ENCODE measurements at regions not wholly inside any gene's neighbourhood (a gene's known extent, or its start where the extent isn't known, plus 50 kb on each side); places are given as distances from the start of the nearest gene placed in this dataset.

GRCh38 chr21:16625491-16625890 lies 887.4 kb upstream of the CXADR start:
- H3K9me3 ChIP-seq (ENCODE audit: control insufficient read depth, insufficient read depth, low read length) = no peaks in the 10 kb centered on the region
- H3K4me1 ChIP-seq (ENCODE audit: insufficient read depth, low read length) = peaks cover 3% of the 10 kb centered on the region
- no peaks in the 10 kb centered on the region for H3K36me3 ChIP-seq (ENCODE audit: insufficient read depth, low read length)
- no peak overlapping the region for H3K9ac ChIP-seq (ENCODE audit: low read depth, low read length)

- H3K9ac ChIP-seq (ENCODE audit: low read depth, low read length) = no peak overlapping the region
- H3K4me1 ChIP-seq (ENCODE audit: insufficient read depth, low read length) = peaks cover 26% of the 10 kb centered on the region
- H3K9me3 ChIP-seq (ENCODE audit: control insufficient read depth, insufficient read depth, low read length) = no peaks in the 10 kb centered on the region
- no peaks in the 10 kb centered on the region for H3K36me3 ChIP-seq (ENCODE audit: insufficient read depth, low read length)
These were observed 878.9 kb upstream of the CXADR start for GRCh38 chr21:16633831-16634459.

GRCh38 chr21:16634515-16634914 lies 878.3 kb upstream of the CXADR start:
- Histone ChIP-seq H3K36me3 (ENCODE audit: insufficient read depth, low read length) (no peaks in the 10 kb centered on the region), H3K9ac (ENCODE audit: low read depth, low read length) (no peak overlapping the region), H3K4me1 (ENCODE audit: insufficient read depth, low read length) (peaks cover 26% of the 10 kb centered on the region), H3K9me3 (ENCODE audit: control insufficient read depth, insufficient read depth, low read length) (no peaks in the 10 kb centered on the region)

GRCh38 chr21:16640297-16641027 lies 872.4 kb upstream of the CXADR start:
- Histone ChIP-seq H3K36me3 (ENCODE audit: insufficient read depth, low read length) (no peaks in the 10 kb centered on the region), H3K9ac (ENCODE audit: low read depth, low read length) (no peak overlapping the region), H3K4me1 (ENCODE audit: insufficient read depth, low read length) (no peaks in the 10 kb centered on the region), H3K9me3 (ENCODE audit: control insufficient read depth, insufficient read depth, low read length) (peaks cover 7% of the 10 kb centered on the region)

- no peak overlapping the region for H3K9ac ChIP-seq (ENCODE audit: low read depth, low read length)
- no peaks in the 10 kb centered on the region for H3K4me1 ChIP-seq (ENCODE audit: insufficient read depth, low read length)
- H3K36me3 ChIP-seq (ENCODE audit: insufficient read depth, low read length) = no peaks in the 10 kb centered on the region
- peaks cover 7% of the 10 kb centered on the region for H3K9me3 ChIP-seq (ENCODE audit: control insufficient read depth, insufficient read depth, low read length)
These were observed 870.5 kb upstream of the CXADR start for GRCh38 chr21:16642353-16642752.

GRCh38 chr21:16644685-16645084 lies 868.2 kb upstream of the CXADR start:
- Histone ChIP-seq H3K9me3 (ENCODE audit: control insufficient read depth, insufficient read depth, low read length) (peaks cover 7% of the 10 kb centered on the region), H3K36me3 (ENCODE audit: insufficient read depth, low read length) (no peaks in the 10 kb centered on the region), H3K4me1 (ENCODE audit: insufficient read depth, low read length) (no peaks in the 10 kb centered on the region), H3K9ac (ENCODE audit: low read depth, low read length) (no peak overlapping the region)

- H3K36me3 ChIP-seq (ENCODE audit: insufficient read depth, low read length) = no peaks in the 10 kb centered on the region
- no peak overlapping the region for H3K9ac ChIP-seq (ENCODE audit: low read depth, low read length)
- no peaks in the 10 kb centered on the region for H3K4me1 ChIP-seq (ENCODE audit: insufficient read depth, low read length)
- H3K9me3 ChIP-seq (ENCODE audit: control insufficient read depth, insufficient read depth, low read length) = no peaks in the 10 kb centered on the region
These were observed 862.0 kb upstream of the CXADR start for GRCh38 chr21:16650714-16651366.

GRCh38 chr21:16651956-16652355 lies 860.9 kb upstream of the CXADR start:
- H3K4me1 ChIP-seq (ENCODE audit: insufficient read depth, low read length) = no peaks in the 10 kb centered on the region
- no peaks in the 10 kb centered on the region for H3K9me3 ChIP-seq (ENCODE audit: control insufficient read depth, insufficient read depth, low read length)
- H3K36me3 ChIP-seq (ENCODE audit: insufficient read depth, low read length) = no peaks in the 10 kb centered on the region
- no peak overlapping the region for H3K9ac ChIP-seq (ENCODE audit: low read depth, low read length)

GRCh38 chr21:16663436-16663835 lies 849.4 kb upstream of the CXADR start:
- Histone ChIP-seq H3K4me1 (ENCODE audit: insufficient read depth, low read length) (no peaks in the 10 kb centered on the region), H3K9me3 (ENCODE audit: control insufficient read depth, insufficient read depth, low read length) (no peaks in the 10 kb centered on the region), H3K36me3 (ENCODE audit: insufficient read depth, low read length) (no peaks in the 10 kb centered on the region), H3K9ac (ENCODE audit: low read depth, low read length) (no peak overlapping the region)

GRCh38 chr21:16667395-16667794 lies 845.4 kb upstream of the CXADR start:
- H3K9ac ChIP-seq (ENCODE audit: low read depth, low read length) = no peak overlapping the region
- no peaks in the 10 kb centered on the region for H3K4me1 ChIP-seq (ENCODE audit: insufficient read depth, low read length)
- H3K9me3 ChIP-seq (ENCODE audit: control insufficient read depth, insufficient read depth, low read length) = no peaks in the 10 kb centered on the region

GRCh38 chr21:16674949-16675348 lies 837.9 kb upstream of the CXADR start:
- no peaks in the 10 kb centered on the region for H3K9me3 ChIP-seq (ENCODE audit: control insufficient read depth, insufficient read depth, low read length)

More at GRCh38 chr21:16667395-16667794, 845.4 kb upstream of the CXADR start:
- H3K36me3 ChIP-seq (ENCODE audit: insufficient read depth, low read length) = no peaks in the 10 kb centered on the region

GRCh38 chr21:16676391-16676790 lies 836.5 kb upstream of the CXADR start:
- Histone ChIP-seq H3K9ac (ENCODE audit: low read depth, low read length) (no peak overlapping the region), H3K36me3 (ENCODE audit: insufficient read depth, low read length) (no peaks in the 10 kb centered on the region), H3K4me1 (ENCODE audit: insufficient read depth, low read length) (no peaks in the 10 kb centered on the region), H3K9me3 (ENCODE audit: control insufficient read depth, insufficient read depth, low read length) (no peaks in the 10 kb centered on the region)

More at GRCh38 chr21:16674949-16675348, 837.9 kb upstream of the CXADR start:
- Histone ChIP-seq H3K36me3 (ENCODE audit: insufficient read depth, low read length) (no peaks in the 10 kb centered on the region), H3K9ac (ENCODE audit: low read depth, low read length) (no peak overlapping the region), H3K4me1 (ENCODE audit: insufficient read depth, low read length) (no peaks in the 10 kb centered on the region)

GRCh38 chr21:16678429-16679160 lies 834.2 kb upstream of the CXADR start:
- Histone ChIP-seq H3K9ac (ENCODE audit: low read depth, low read length) (no peak overlapping the region), H3K4me1 (ENCODE audit: insufficient read depth, low read length) (no peaks in the 10 kb centered on the region), H3K9me3 (ENCODE audit: control insufficient read depth, insufficient read depth, low read length) (no peaks in the 10 kb centered on the region; the same call in 1 of the 2 replicates), H3K36me3 (ENCODE audit: insufficient read depth, low read length) (no peaks in the 10 kb centered on the region)

GRCh38 chr21:16695074-16695473 lies 817.8 kb upstream of the CXADR start:
- Histone ChIP-seq H3K4me1 (ENCODE audit: insufficient read depth, low read length) (no peaks in the 10 kb centered on the region), H3K9me3 (ENCODE audit: control insufficient read depth, insufficient read depth, low read length) (peaks cover 5% of the 10 kb centered on the region; the same call in 1 of the 2 replicates)

More at GRCh38 chr21:16695074-16695473, 817.8 kb upstream of the CXADR start:
- Histone ChIP-seq H3K9ac (ENCODE audit: low read depth, low read length) (no peak overlapping the region), H3K36me3 (ENCODE audit: insufficient read depth, low read length) (no peaks in the 10 kb centered on the region)

All from ES-I3 (cell line).